Central memory CD8-positive, alpha-beta T cell (primary cell): ENCODE measurements at regions not wholly inside any gene's neighbourhood (a gene's known extent, or its start where the extent isn't known, plus 50 kb on each side); places are given as distances from the start of the nearest gene placed in this dataset.
"Not testable (repeated sequence)": the region's sequence is repeated elsewhere in the genome, so short reads cannot be mapped to it uniquely, and the experiment has no call there.

Experiments
- ATAC-seq: fragments of 150-1000 bp; cut with Tn5 transposase; replicated peaks from 2 replicates; pipeline ENCODE4 v1.10.0; 2022; ENCODE audit warnings: mild to moderate bottlenecking, moderate FRiP score, moderate number of reproducible peaks; ENCODE audit not compliant: poor library complexity, severe bottlenecking; ENCODE audit errors: extremely low read depth
- DNase-seq, 2 donors: peaks; one replicate each; pipeline ENCODE4 v3.0.0; 2021; ENCODE audit warnings: low spot score in 2 of 2
- H3K27ac Mint-ChIP-seq: one replicate; pipeline ENCODE4 v1.8.0; 2022; ENCODE audit warnings: low read depth, mild to moderate bottlenecking, moderate library complexity, mixed read lengths
- H3K27me3 Mint-ChIP-seq: one replicate; pipeline ENCODE4 v1.8.0; 2022; ENCODE audit warnings: mixed read lengths
- H3K36me3 Mint-ChIP-seq: one replicate; pipeline ENCODE4 v1.8.0; 2022; ENCODE audit warnings: mild to moderate bottlenecking, moderate library complexity, mixed read lengths; ENCODE audit not compliant: insufficient read depth
- H3K4me1 Mint-ChIP-seq: one replicate; pipeline ENCODE4 v1.8.0; 2022; ENCODE audit warnings: mixed read lengths
- H3K4me3 Mint-ChIP-seq: one replicate; pipeline ENCODE4 v1.8.0; 2022; ENCODE audit warnings: mild to moderate bottlenecking, moderate library complexity, mixed read lengths
- H3K9me3 Mint-ChIP-seq: one replicate; pipeline ENCODE4 v1.8.0; 2022; ENCODE audit warnings: mixed read lengths

- H3K4me1 Mint-ChIP-seq, DNase-seq, H3K4me3 Mint-ChIP-seq, H3K36me3 Mint-ChIP-seq, H3K9me3 Mint-ChIP-seq, H3K27ac Mint-ChIP-seq, ATAC-seq, H3K27me3 Mint-ChIP-seq: not testable (repeated sequence)
Measured at GRCh38 chr1:83151167-83151898, 847.6 kb downstream of the TTLL7 start.

DNA sequence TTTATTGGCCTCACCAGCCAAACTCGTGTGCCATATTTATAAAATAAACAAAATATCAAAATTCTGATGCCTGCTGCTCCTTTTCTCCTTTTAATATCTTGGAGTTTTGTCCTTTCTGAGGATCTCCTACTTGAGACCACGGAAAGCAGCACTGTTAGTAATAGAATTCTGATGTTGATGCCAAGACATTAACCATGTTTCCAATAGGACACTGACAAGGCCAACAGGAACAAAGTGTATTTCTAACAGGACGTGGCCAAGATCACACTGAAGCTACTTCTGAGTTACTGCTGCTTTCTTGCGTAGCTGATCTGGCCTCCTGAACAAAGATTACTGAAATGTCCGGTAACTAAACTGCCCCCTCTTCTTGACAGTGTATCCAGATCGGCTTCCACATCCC lies 848.5 kb downstream of the TTLL7 start:
- H3K4me3 Mint-ChIP-seq, H3K9me3 Mint-ChIP-seq, ATAC-seq, DNase-seq, H3K27ac Mint-ChIP-seq, H3K36me3 Mint-ChIP-seq, H3K27me3 Mint-ChIP-seq, H3K4me1 Mint-ChIP-seq: not testable (repeated sequence)

- not testable (repeated sequence) for H3K27me3 Mint-ChIP-seq, H3K36me3 Mint-ChIP-seq, H3K9me3 Mint-ChIP-seq, ATAC-seq, H3K4me1 Mint-ChIP-seq, H3K4me3 Mint-ChIP-seq, DNase-seq, H3K27ac Mint-ChIP-seq
Measured at GRCh38 chr1:83145820-83146219, 853.1 kb downstream of the TTLL7 start.

- not testable (repeated sequence) for H3K27ac Mint-ChIP-seq, H3K27me3 Mint-ChIP-seq, DNase-seq, ATAC-seq, H3K36me3 Mint-ChIP-seq, H3K4me3 Mint-ChIP-seq, H3K4me1 Mint-ChIP-seq
- H3K9me3 Mint-ChIP-seq, result peaks cover 11% of the 10 kb centered on the region
Measured at GRCh38 chr1:83142802-83143201, 856.1 kb downstream of the TTLL7 start.

- H3K27ac Mint-ChIP-seq, DNase-seq, H3K4me3 Mint-ChIP-seq, H3K4me1 Mint-ChIP-seq, H3K27me3 Mint-ChIP-seq, H3K36me3 Mint-ChIP-seq, ATAC-seq: not testable (repeated sequence)
- peaks cover 15% of the 10 kb centered on the region for H3K9me3 Mint-ChIP-seq
Measured at GRCh38 chr1:83135524-83136157, 863.3 kb downstream of the TTLL7 start.

DNA sequence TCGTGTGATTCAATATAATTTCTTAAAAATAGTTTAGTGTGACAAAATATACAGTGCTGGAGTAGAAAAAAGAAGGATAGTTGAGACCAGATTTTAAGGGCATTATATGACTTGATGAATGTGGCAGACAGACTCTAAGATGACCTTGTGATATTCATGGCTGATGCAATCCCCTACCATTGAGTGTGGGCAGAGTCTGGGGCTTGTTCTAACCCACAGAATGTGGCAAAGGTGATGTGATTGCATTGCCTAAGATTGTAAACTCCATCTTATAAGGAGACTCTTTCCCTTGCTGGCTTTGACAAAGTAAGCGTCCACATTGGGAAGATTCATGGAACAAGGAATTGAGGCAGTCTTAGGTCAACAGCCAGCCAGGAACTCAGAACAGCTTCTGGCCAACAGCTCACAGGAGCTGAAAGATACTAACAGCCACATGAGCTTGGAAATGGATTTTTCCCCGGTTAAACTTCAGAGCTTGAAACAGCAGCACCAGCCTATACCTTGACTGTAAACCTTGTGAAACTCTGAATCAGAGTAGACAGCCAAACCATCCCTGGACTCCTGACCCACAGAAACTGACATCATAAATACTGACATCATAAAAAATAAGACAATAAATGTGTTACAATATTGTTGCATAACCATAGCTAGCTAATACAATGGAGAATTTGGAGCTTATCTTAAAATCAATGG lies 864.5 kb downstream of the TTLL7 start:
- H3K27me3 Mint-ChIP-seq, DNase-seq, H3K27ac Mint-ChIP-seq, H3K4me3 Mint-ChIP-seq, H3K4me1 Mint-ChIP-seq, ATAC-seq, H3K36me3 Mint-ChIP-seq: not testable (repeated sequence)
- H3K9me3 Mint-ChIP-seq, result peaks cover 10% of the 10 kb centered on the region

DNA sequence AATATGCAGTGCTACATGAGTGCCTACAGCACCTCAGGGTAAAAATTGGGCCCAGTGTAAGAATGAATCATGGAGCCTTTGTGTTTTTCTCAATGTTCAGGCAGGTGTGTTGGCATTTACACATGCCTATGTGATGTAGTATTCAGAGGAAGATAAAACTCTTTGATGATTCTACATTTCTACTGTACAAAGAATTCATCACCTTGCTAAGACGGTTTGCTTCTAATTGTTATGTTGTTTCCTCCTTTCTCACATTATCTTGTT lies 867.3 kb downstream of the TTLL7 start:
- DNase-seq, result no peak
- no peak for ATAC-seq
- Mint-ChIP-seq H3K4me3 (no peak overlapping the region), H3K9me3 (peaks cover 5% of the 10 kb centered on the region), H3K27ac (no peak overlapping the region), H3K4me1 (no peaks in the 10 kb centered on the region), H3K27me3 (no peaks in the 10 kb centered on the region), H3K36me3 (no peaks in the 10 kb centered on the region)

DNA sequence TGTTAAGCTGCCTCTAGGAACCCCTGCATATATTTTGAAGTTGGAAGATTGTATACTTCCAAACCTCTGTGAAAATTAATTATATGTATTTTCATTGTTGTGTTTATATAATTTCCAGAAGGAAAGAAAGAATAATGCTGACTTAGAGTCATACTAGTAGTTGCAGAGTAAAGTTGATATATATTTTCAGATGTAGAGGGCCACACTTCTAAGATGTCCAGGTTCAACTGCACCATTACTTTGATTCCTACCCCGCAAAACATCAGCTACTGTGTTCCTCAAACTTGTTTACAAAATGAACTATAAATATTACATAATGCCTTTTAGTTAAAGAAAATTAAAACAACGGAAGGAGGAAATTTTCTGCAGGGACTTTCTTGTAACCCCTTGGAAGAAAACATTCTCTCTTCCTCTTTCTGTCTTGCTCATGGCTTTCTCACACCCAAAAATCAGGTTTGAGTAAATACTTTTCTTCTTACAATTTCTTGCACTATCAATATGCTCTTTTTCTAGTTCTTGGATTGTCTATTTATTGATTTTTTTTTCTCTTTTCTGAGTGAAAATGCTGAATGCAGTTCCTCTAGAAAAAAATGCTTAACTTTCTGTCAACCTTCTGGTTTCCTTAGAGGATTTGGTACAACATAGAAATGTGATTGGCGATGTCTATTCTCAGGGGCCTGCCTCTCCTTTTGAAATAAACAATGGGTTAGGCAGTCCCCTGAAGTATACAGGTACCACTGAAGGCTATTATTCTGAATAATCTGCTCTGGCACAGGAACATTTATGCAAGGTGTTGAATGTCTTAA lies 867.8 kb downstream of the TTLL7 start:
- ATAC-seq, result no peak
- Mint-ChIP-seq H3K27ac (no peak overlapping the region), H3K27me3 (no peaks in the 10 kb centered on the region), H3K36me3 (no peaks in the 10 kb centered on the region), H3K4me3 (no peak overlapping the region), H3K4me1 (no peaks in the 10 kb centered on the region), H3K9me3 (peaks cover 5% of the 10 kb centered on the region)
- DNase-seq, result no peak

- no peaks in the 10 kb centered on the region for H3K27me3 Mint-ChIP-seq
- peaks cover 5% of the 10 kb centered on the region for H3K9me3 Mint-ChIP-seq
- no peak for DNase-seq
- H3K36me3 Mint-ChIP-seq, result no peaks in the 10 kb centered on the region
- no peak overlapping the region for H3K27ac Mint-ChIP-seq
- no peak for ATAC-seq
- no peak overlapping the region for H3K4me3 Mint-ChIP-seq
- H3K4me1 Mint-ChIP-seq, result no peaks in the 10 kb centered on the region
Measured at GRCh38 chr1:83129107-83129506, 869.8 kb downstream of the TTLL7 start.

- Mint-ChIP-seq H3K27me3 (no peaks in the 10 kb centered on the region), H3K27ac (no peak overlapping the region), H3K4me3 (no peak overlapping the region), H3K4me1 (no peaks in the 10 kb centered on the region), H3K9me3 (no peaks in the 10 kb centered on the region), H3K36me3 (no peaks in the 10 kb centered on the region)
- DNase-seq (no peak), ATAC-seq (no peak)
Measured at GRCh38 chr1:83125456-83125855, 873.5 kb downstream of the TTLL7 start.

DNA sequence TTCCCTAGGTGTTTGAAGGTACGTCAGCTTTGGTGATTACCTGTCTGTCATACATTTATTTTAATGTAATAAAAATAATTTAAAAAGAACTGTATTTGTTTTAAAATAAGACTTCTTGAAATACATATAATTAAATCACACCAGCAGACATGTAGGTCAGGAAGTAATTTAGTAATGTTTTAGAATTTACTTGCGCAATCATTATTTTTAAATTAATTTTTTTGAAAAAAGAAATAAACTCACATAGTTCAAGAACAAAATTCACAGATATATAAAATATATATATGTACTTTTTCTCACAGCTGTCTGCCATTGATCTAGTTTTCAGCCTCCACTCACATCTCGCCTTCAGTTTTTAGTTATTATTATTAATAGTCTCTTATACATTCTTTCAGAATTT lies 875.9 kb downstream of the TTLL7 start:
- no peaks in the 10 kb centered on the region for H3K4me1 Mint-ChIP-seq

DNA sequence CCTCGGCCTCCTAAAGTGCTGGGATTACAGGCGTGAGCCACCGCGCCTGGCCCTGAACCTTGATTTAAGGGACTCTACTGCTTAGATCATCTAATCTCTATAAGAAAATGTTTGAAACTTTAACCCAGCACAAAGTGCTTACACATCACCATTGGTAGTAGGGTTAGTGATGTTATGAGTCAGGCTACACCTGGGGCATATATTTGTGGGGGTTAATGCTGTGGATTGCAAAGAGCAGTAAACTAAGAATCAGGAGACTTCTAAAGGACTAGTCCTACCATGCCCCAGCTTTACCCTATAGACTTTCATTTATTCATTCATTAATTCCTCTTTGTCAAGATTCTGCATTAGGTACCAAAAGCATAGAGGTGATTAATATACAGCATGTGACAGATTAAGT lies 880.5 kb downstream of the TTLL7 start:
- DNase-seq, result no peak
- no peak overlapping the region for H3K4me3 Mint-ChIP-seq
- H3K27me3 Mint-ChIP-seq, result no peaks in the 10 kb centered on the region
- H3K36me3 Mint-ChIP-seq, result no peaks in the 10 kb centered on the region
- peaks cover 5% of the 10 kb centered on the region for H3K9me3 Mint-ChIP-seq
- no peak overlapping the region for H3K27ac Mint-ChIP-seq
- H3K4me1 Mint-ChIP-seq, result no peaks in the 10 kb centered on the region
- ATAC-seq, result no peak

More for the DNA sequence above, 875.9 kb downstream of the TTLL7 start:
- Mint-ChIP-seq H3K27ac (no peak overlapping the region), H3K4me3 (no peak overlapping the region), H3K36me3 (no peaks in the 10 kb centered on the region), H3K9me3 (peaks cover 5% of the 10 kb centered on the region), H3K27me3 (no peaks in the 10 kb centered on the region)
- DNase-seq (no peak), ATAC-seq (no peak)
